WTC11 (cell line): ENCODE measurements at regions not wholly inside any gene's neighbourhood (a gene's known extent, or its start where the extent isn't known, plus 50 kb on each side); places are given as distances from the start of the nearest gene placed in this dataset.

Source experiments
- ATAC-seq: fragments of 200-7000 bp; cut with Tn5 transposase; 2 replicates; pipeline ENCODE4 v1.10.0; 2021; ENCODE audit warnings: mild to moderate bottlenecking, moderate library complexity
- CTCF ChIA-PET: fragments of 300-600 bp; sonication (Branson Sonifier 250); formaldehyde crosslinking; loops from one replicate; lab custom pipeline; 2021; ENCODE audit warnings: antibody characterized with exemption; lab: Charles Lee
- POLR2A ChIA-PET: fragments of 350-600 bp; sonication (Branson Sonifier 250); formaldehyde crosslinking; loops from one replicate; lab custom pipeline; 2021; ENCODE audit warnings: antibody characterized with exemption; lab: Charles Lee
- DNase-seq: peaks from one replicate; pipeline ENCODE4 v3.0.0; 2021; ENCODE audit warnings: low spot score
- H3K27ac Mint-ChIP-seq: 2 replicates; pipeline ENCODE4 v1.8.0; 2021; ENCODE audit warnings: mixed read lengths
- H3K27me3 Mint-ChIP-seq: 2 replicates; pipeline ENCODE4 v1.8.0; 2021; ENCODE audit warnings: low read depth, mild to moderate bottlenecking, moderate library complexity, mixed read lengths
- H3K36me3 Mint-ChIP-seq: 2 replicates; pipeline ENCODE4 v1.8.0; 2021; ENCODE audit warnings: mixed read lengths
- H3K4me1 Mint-ChIP-seq: 2 replicates; pipeline ENCODE4 v1.8.0; 2022; ENCODE audit warnings: mixed read lengths
- H3K4me3 Mint-ChIP-seq: 2 replicates; pipeline ENCODE4 v1.8.0; 2021; ENCODE audit warnings: mild to moderate bottlenecking, moderate library complexity, mixed read lengths
- H3K9me3 Mint-ChIP-seq: 2 replicates; pipeline ENCODE4 v1.8.0; 2021; ENCODE audit warnings: mixed read lengths
- AR ChIP-seq: fragments of 250-450 bp; sonication (Bioruptor Pico); IDR thresholded peaks from 2 replicates; pipeline ENCODE4 v1.9.0; 2021; ENCODE audit warnings: mild to moderate bottlenecking
- ATF2 ChIP-seq: sonication (generic); formaldehyde crosslinking; IDR thresholded peaks from 2 replicates; pipeline ENCODE4 v1.8.1; 2022; ENCODE audit warnings: low read depth, missing genetic modification reagents, borderline replicate concordance
- FOXJ3 ChIP-seq: sonication (generic); formaldehyde crosslinking; IDR thresholded peaks from 2 replicates; pipeline ENCODE4 v1.9.0; 2021; ENCODE audit warnings: missing genetic modification reagents, mild to moderate bottlenecking, borderline replicate concordance
- KAT7 ChIP-seq: sonication (generic); formaldehyde crosslinking; IDR thresholded peaks from 2 replicates; pipeline ENCODE4 v1.8.1; 2023; ENCODE audit warnings: missing genetic modification reagents, mild to moderate bottlenecking, borderline replicate concordance
- MLX ChIP-seq: sonication (generic); formaldehyde crosslinking; IDR thresholded peaks from 2 replicates; pipeline ENCODE4 v1.8.1; 2023; ENCODE audit warnings: mild to moderate bottlenecking, missing genetic modification reagents, moderate library complexity
- RORB ChIP-seq: fragments of 250-450 bp; sonication (Bioruptor Pico); IDR thresholded peaks from 2 replicates; pipeline ENCODE4 v1.9.0; 2021; ENCODE audit warnings: mild to moderate bottlenecking
- SMAD4 ChIP-seq: sonication (generic); formaldehyde crosslinking; IDR thresholded peaks from 2 replicates; pipeline ENCODE4 v1.8.0; 2022; ENCODE audit warnings: mild to moderate bottlenecking, missing genetic modification reagents
- SOX15 ChIP-seq: fragments of 250-450 bp; sonication (Bioruptor Pico); IDR thresholded peaks from 2 replicates; pipeline ENCODE4 v1.9.0; 2021; ENCODE audit warnings: mild to moderate bottlenecking
- SP1 ChIP-seq: sonication (generic); formaldehyde crosslinking; conservative IDR thresholded peaks from 2 replicates; pipeline ENCODE4 v1.8.1; 2022; ENCODE audit warnings: missing genetic modification reagents
- TCF7 ChIP-seq: sonication (generic); formaldehyde crosslinking; IDR thresholded peaks from 2 replicates; pipeline ENCODE4 v1.8.0; 2022; ENCODE audit warnings: mild to moderate bottlenecking, low read depth, missing genetic modification reagents, moderate library complexity
- USF2 ChIP-seq: sonication (generic); formaldehyde crosslinking; IDR thresholded peaks from 2 replicates; pipeline ENCODE4 v1.8.1; 2023; ENCODE audit warnings: mild to moderate bottlenecking, missing genetic modification reagents, moderate library complexity
- ZBTB43 ChIP-seq: sonication (generic); formaldehyde crosslinking; IDR thresholded peaks from 2 replicates; pipeline ENCODE4 v1.8.1; 2023; ENCODE audit warnings: mild to moderate bottlenecking, missing genetic modification reagents
- ZNF138 ChIP-seq: sonication (generic); formaldehyde crosslinking; conservative IDR thresholded peaks from 2 replicates; pipeline ENCODE4 v1.8.1; 2022; ENCODE audit warnings: mild to moderate bottlenecking, moderate library complexity, missing genetic modification reagents
- ZNF232 ChIP-seq: sonication (generic); formaldehyde crosslinking; IDR thresholded peaks from 2 replicates; pipeline ENCODE4 v1.8.0; 2022; ENCODE audit warnings: mild to moderate bottlenecking, missing genetic modification reagents
- ZNF425 ChIP-seq: fragments of 250-450 bp; sonication (Bioruptor Pico); conservative IDR thresholded peaks from 2 replicates; pipeline ENCODE4 v1.9.0; 2021; ENCODE audit warnings: mild to moderate bottlenecking
- ZNF512 ChIP-seq: sonication (generic); formaldehyde crosslinking; IDR thresholded peaks from 2 replicates; pipeline ENCODE4 v1.8.1; 2022; ENCODE audit warnings: missing genetic modification reagents, borderline replicate concordance
- ZNF671 ChIP-seq: fragments of 250-450 bp; sonication (Bioruptor Pico); IDR thresholded peaks from 2 replicates; pipeline ENCODE4 v1.8.0; 2021; ENCODE audit warnings: mild to moderate bottlenecking
- ZSCAN18 ChIP-seq: fragments of 250-450 bp; sonication (Bioruptor Pico); IDR thresholded peaks from 2 replicates; pipeline ENCODE4 v2.1.2; 2022; ENCODE audit warnings: mild to moderate bottlenecking, moderate library complexity

- H3K27ac Mint-ChIP-seq: no peak overlapping the region
- no peak for ATAC-seq
- H3K4me1 Mint-ChIP-seq: peaks cover 15% of the 10 kb centered on the region
- peaks cover 2% of the 10 kb centered on the region for H3K27me3 Mint-ChIP-seq
- CTCF ChIA-PET: no interaction called here
- TF ChIP-seq ZNF512 (no peak), KAT7 (CRISPR knock-in tag) (no peak), ATF2 (CRISPR knock-in tag) (no peak), AR (no peak), ZNF138 (CRISPR knock-in tag) (no peak), USF2 (CRISPR knock-in tag) (no peak), ZBTB43 (CRISPR knock-in tag) (no peak), ZNF232 (no peak), MLX (CRISPR knock-in tag) (no peak), ZNF425 (CRISPR knock-in tag) (no peak), TCF7 (no peak)
- TF ChIP-seq, all 79 proteins: peak for 0
- DNase-seq: no peak
- Mint-ChIP-seq H3K4me3 (no peak overlapping the region), H3K9me3 (peaks cover 55% of the 10 kb centered on the region), H3K36me3 (peaks cover 24% of the 10 kb centered on the region)
- POLR2A ChIA-PET: no interaction called here
Observed at GRCh38 chr1:103854279-103854678, 104.6 kb downstream of the AMY1C start.

- no peak overlapping the region for H3K4me3 Mint-ChIP-seq
- CTCF ChIA-PET: no interaction called here
- TF ChIP-seq SMAD4 (CRISPR knock-in tag) (no peak), ZNF671 (no peak), SP1 (CRISPR knock-in tag) (no peak), FOXJ3 (no peak), KAT7 (CRISPR knock-in tag) (no peak), RORB (CRISPR knock-in tag) (no peak), SOX15 (CRISPR knock-in tag) (no peak), ZSCAN18 (CRISPR knock-in tag) (no peak), ATF2 (CRISPR knock-in tag) (no peak)
- peaks cover 35% of the 10 kb centered on the region for H3K9me3 Mint-ChIP-seq
- H3K4me1 Mint-ChIP-seq: peaks cover 13% of the 10 kb centered on the region
- no peaks in the 10 kb centered on the region for H3K27me3 Mint-ChIP-seq
- H3K36me3 Mint-ChIP-seq: peaks cover 5% of the 10 kb centered on the region
- H3K27ac Mint-ChIP-seq: no peak overlapping the region
- POLR2A ChIA-PET: no interaction called here
- ATAC-seq: no peak
- DNase-seq: no peak
Observed at GRCh38 chr1:103859721-103860120, 110.0 kb downstream of the AMY1C start.
